IMR-90 (cell line): ENCODE measurements at regions not wholly inside any gene's neighbourhood (a gene's known extent, or its start where the extent isn't known, plus 50 kb on each side); places are given as distances from the start of the nearest gene placed in this dataset.

Experiments
- ATAC-seq: fragments of 200-7000 bp; cut with Tn5 transposase; 2 replicates; pipeline ENCODE4 v1.9.1; 2020; ENCODE audit warnings: low read depth, mild to moderate bottlenecking, moderate library complexity
- BruUV-seq: library from RNA; stranded (reverse); fragments of 400-500 nt; replicated peaks from 2 replicates; lab custom pipeline; 2021; lab: Mats Ljungman, UMichigan
- CTCF ChIA-PET: fragments of 300-600 bp; formaldehyde crosslinking; extraction: SDS; loops from one replicate; lab custom pipeline; 2021; ENCODE audit warnings: antibody characterized with exemption; lab: Yijun Ruan, JAX
- POLR2A ChIA-PET: fragments of 300-600 bp; sonication (Branson Sonifier 250); formaldehyde crosslinking; loops from one replicate; lab custom pipeline; 2022; ENCODE audit warnings: antibody characterized with exemption; ENCODE audit not compliant: unreplicated experiment; lab: Charles Lee
- DNase-seq: peaks from one replicate; pipeline ENCODE4 v3.0.0; 2013
- H2AFZ ChIP-seq: replicated peaks from 2 replicates; pipeline ENCODE3; 2013; ENCODE audit warnings: low read length, mild to moderate bottlenecking; ENCODE audit not compliant: poor library complexity
- H2AK5ac ChIP-seq: 2 replicates; pipeline ENCODE4 v1.6.1; 2013; ENCODE audit warnings: low read depth, low read length, inconsistent platforms
- H2AK9ac ChIP-seq: replicated peaks from 2 replicates; pipeline ENCODE3; 2013; ENCODE audit warnings: mild to moderate bottlenecking, low read depth, low read length, moderate library complexity; ENCODE audit not compliant: poor library complexity
- H2BK120ac ChIP-seq: 2 replicates; pipeline ENCODE4 v1.6.1; 2013; ENCODE audit warnings: low read depth, low read length, inconsistent platforms
- H2BK15ac ChIP-seq: 3 replicates; pipeline ENCODE4 v1.6.1; 2013; ENCODE audit warnings: low read depth, low read length, inconsistent platforms
- H2BK20ac ChIP-seq: 2 replicates; pipeline ENCODE4 v1.6.1; 2013; ENCODE audit warnings: low read depth, mild to moderate bottlenecking, inconsistent platforms, low read length, moderate library complexity
- H2BK5ac ChIP-seq: 2 replicates; pipeline ENCODE4 v1.6.1; 2013; ENCODE audit warnings: mild to moderate bottlenecking, low read depth, low read length, inconsistent platforms; ENCODE audit not compliant: poor library complexity, severe bottlenecking
- H3K14ac ChIP-seq: replicated peaks from 2 replicates; pipeline ENCODE4 v1.6.1; 2013; ENCODE audit warnings: low read depth, low read length, inconsistent platforms
- H3K18ac ChIP-seq: 2 replicates; pipeline ENCODE4 v1.6.1; 2013; ENCODE audit warnings: low read depth, low read length, control low read depth
- H3K23ac ChIP-seq: 2 replicates; pipeline ENCODE4 v1.6.1; 2013; ENCODE audit warnings: low read depth, low read length, inconsistent platforms
- H3K27ac ChIP-seq: 2 replicates; pipeline ENCODE4 v1.5.1; 2013; ENCODE audit warnings: mild to moderate bottlenecking, control low read depth, low read length; ENCODE audit not compliant: insufficient read depth
- H3K27me3 ChIP-seq: 2 replicates; pipeline ENCODE4 v1.6.1; 2013; ENCODE audit warnings: low read length; ENCODE audit not compliant: control insufficient read depth, insufficient read depth
- H3K36me3 ChIP-seq: 2 replicates; pipeline ENCODE4 v1.6.1; 2013; ENCODE audit warnings: low read length, mixed read lengths; ENCODE audit not compliant: control insufficient read depth, insufficient read depth
- H3K4ac ChIP-seq: 2 replicates; pipeline ENCODE4 v1.6.1; 2013; ENCODE audit warnings: low read depth, low read length, inconsistent platforms
- H3K4me1 ChIP-seq: 2 replicates; pipeline ENCODE4 v1.6.1; 2013; ENCODE audit warnings: low read length, mixed read lengths; ENCODE audit not compliant: control insufficient read depth, insufficient read depth
- H3K4me2 ChIP-seq: 2 replicates; pipeline ENCODE4 v1.6.1; 2013; ENCODE audit warnings: low read depth, mild to moderate bottlenecking, control low read depth, low read length, moderate library complexity
- H3K4me3 ChIP-seq: 2 replicates; pipeline ENCODE4 v1.5.1; 2013; ENCODE audit warnings: low read depth, mild to moderate bottlenecking, control low read depth, low read length, moderate library complexity; ENCODE audit not compliant: insufficient read depth
- H3K56ac ChIP-seq: 2 replicates; pipeline ENCODE4 v1.6.1; 2013; ENCODE audit warnings: low read length, inconsistent platforms; ENCODE audit not compliant: insufficient read depth; ENCODE audit errors: extremely low read depth
- H3K79me1 ChIP-seq, 2 experiments: 2 replicates each; pipeline ENCODE4 v1.6.1; 2013; ENCODE audit warnings: low read length in 2 of 2, inconsistent platforms in 1 of 2, low read depth in 1 of 2
- H3K9ac ChIP-seq: 2 replicates; pipeline ENCODE4 v1.6.1; 2013; ENCODE audit warnings: low read depth, low read length, control low read depth
- H3K9me1 ChIP-seq: 2 replicates; pipeline ENCODE4 v1.6.1; 2013; ENCODE audit warnings: low read length, inconsistent platforms; ENCODE audit not compliant: insufficient read depth
- H3K9me3 ChIP-seq: 2 replicates; pipeline ENCODE4 v1.6.1; 2013; ENCODE audit warnings: low read length; ENCODE audit not compliant: control insufficient read depth, insufficient read depth
- H4K20me1 ChIP-seq: 2 replicates; pipeline ENCODE4 v1.6.1; 2013; ENCODE audit warnings: low read length, inconsistent platforms; ENCODE audit not compliant: insufficient read depth
- H4K5ac ChIP-seq: 2 replicates; pipeline ENCODE4 v1.6.1; 2013; ENCODE audit warnings: mild to moderate bottlenecking, low read depth, low read length, control low read depth
- H4K8ac ChIP-seq, 2 experiments: 2 replicates each; pipeline ENCODE4 v1.6.1; 2013; ENCODE audit warnings: low read depth in 2 of 2, low read length in 2 of 2, control low read depth in 1 of 2, inconsistent platforms in 1 of 2
- H4K91ac ChIP-seq: 2 replicates; pipeline ENCODE4 v1.6.1; 2013; ENCODE audit warnings: low read depth, low read length, inconsistent platforms; ENCODE audit not compliant: insufficient read depth
- CHD1 ChIP-seq: IDR thresholded peaks from 2 replicates; pipeline ENCODE4 v1.6.1; 2012; ENCODE audit warnings: low read depth, low read length, improper control_type of control experiment
- FOS ChIP-seq: fragments of 150-350 bp; IDR thresholded peaks from 2 replicates; pipeline ENCODE4 v1.6.1; 2016; ENCODE audit warnings: low read depth, low read length
- POLR2A ChIP-seq: IDR thresholded peaks from 2 replicates; pipeline ENCODE4 v1.6.1; 2012; ENCODE audit warnings: mild to moderate bottlenecking, low read depth, low read length
- RAD21 ChIP-seq: IDR thresholded peaks from 2 replicates; pipeline ENCODE4 v1.6.1; 2012; ENCODE audit warnings: low read length, improper control_type of control experiment
- RFX5 ChIP-seq: IDR thresholded peaks from 2 replicates; pipeline ENCODE4 v1.8.0; 2012; ENCODE audit warnings: low read depth, mild to moderate bottlenecking, low read length, moderate library complexity
- SMC3 ChIP-seq: fragments of 150-350 bp; IDR thresholded peaks from 2 replicates; pipeline ENCODE4 v1.6.1; 2016; ENCODE audit warnings: low read depth, mild to moderate bottlenecking, antibody characterized with exemption, low read length, moderate library complexity
- WGBS, 2 experiments: methylation state at CpG; one replicate each; pipeline versions ENCODE4 v1.1.5 to v1.1.7; 2013; ENCODE audit warnings: missing lambda C conversion rate in 2 of 2; ENCODE audit not compliant: insufficient read length in 1 of 2; ENCODE audit errors: extremely low coverage in 2 of 2; 5-methylcytosine and 5-hydroxymethylcytosine counted together
- dilution Hi-C: fragments of 300-500 bp; cut with HindIII; formaldehyde crosslinking; loops from one replicate; pipeline ENCODE4 v1.14.3; 2018; ENCODE audit warnings: low sequenced_read_pairs; ENCODE audit not compliant: unreplicated experiment
- in situ Hi-C: fragments of 300-500 bp; cut with MboI; formaldehyde crosslinking; loops from 3 replicates; pipeline ENCODE4 v1.14.3; 2019; ENCODE audit warnings: low sequenced_read_pairs, inconsistent platforms, mixed read lengths
- intact Hi-C: fragments of 100-400 bp; cut with micrococcal nuclease; formaldehyde crosslinking; loops from 2 replicates; pipeline ENCODE4 v1.10.0; 2022

DNA sequence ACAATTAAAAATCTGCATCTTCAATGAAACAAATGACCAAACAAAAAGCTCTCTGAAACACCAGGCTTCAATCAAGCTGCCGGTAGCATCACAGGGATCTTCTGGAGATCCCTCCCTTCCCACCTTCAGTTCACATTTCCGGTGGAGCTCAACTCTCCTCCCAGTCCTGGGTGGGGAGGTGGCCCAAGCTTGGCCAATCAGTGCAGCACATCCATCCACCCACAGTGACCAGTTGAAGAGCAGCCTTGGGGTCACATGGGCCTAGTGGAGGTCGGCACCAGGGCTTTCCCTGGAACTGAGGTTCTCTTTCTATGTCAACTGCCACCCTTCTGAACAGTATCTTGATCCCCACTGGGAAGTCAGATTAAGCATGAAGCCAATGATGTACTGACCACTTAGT, 620.1 kb upstream of the MGMT start:
- Histone ChIP-seq H2AK9ac (peak overlapping the region; percentile 78), H3K36me3 (no peaks in the 10 kb centered on the region), H3K27me3 (no peaks in the 10 kb centered on the region), H3K79me1 (no peaks in the 10 kb centered on the region), H3K9me3 (peaks cover 12% of the 10 kb centered on the region), H3K9ac (no peak overlapping the region), H3K4me3 (no peak overlapping the region), H3K56ac (no peak overlapping the region), H3K4me2 (no peak overlapping the region), H4K20me1 (no peaks in the 10 kb centered on the region), H4K91ac (no peak overlapping the region), H3K14ac (no peak overlapping the region), H4K8ac (no peak overlapping the region), H3K27ac (no peak overlapping the region), H2BK20ac (no peak overlapping the region), H2BK15ac (no peak overlapping the region), H2BK5ac (no peak overlapping the region), H2AFZ (no peak overlapping the region), H3K4me1 (no peaks in the 10 kb centered on the region), H4K5ac (no peak overlapping the region), H3K18ac (no peak overlapping the region), H3K9me1 (no peaks in the 10 kb centered on the region), H2AK5ac (no peak overlapping the region), H2BK120ac (no peak overlapping the region), H3K4ac (no peak overlapping the region), H3K23ac (no peak overlapping the region)
- DNase-seq (no peak), ATAC-seq (no peak)
- dilution Hi-C loops (no loop called here), intact Hi-C loops (no loop called here), in situ Hi-C loops (no loop called here)
- BruUV-seq = no TSS peak
- no peak for TF ChIP-seq FOS
- no peak for TF ChIP-seq RFX5
- no peak for TF ChIP-seq SMC3
- no peak for TF ChIP-seq RAD21
- no peak for TF ChIP-seq CHD1
- TF ChIP-seq POLR2A = no peak
- ChIA-PET POLR2A (no interaction called here), CTCF (no interaction called here)
- WGBS, 2 experiments = no CpG with 5 or more reads among the region's 3 CpGs
